ENCODE measurements at regions not wholly inside any gene's neighbourhood (a gene's known extent, or its start where the extent isn't known, plus 50 kb on each side); places are given as distances from the start of the nearest gene placed in this dataset.
"Not testable (repeated sequence)": the region's sequence is repeated elsewhere in the genome, so short reads cannot be mapped to it uniquely, and the experiment has no call there.

DNA sequence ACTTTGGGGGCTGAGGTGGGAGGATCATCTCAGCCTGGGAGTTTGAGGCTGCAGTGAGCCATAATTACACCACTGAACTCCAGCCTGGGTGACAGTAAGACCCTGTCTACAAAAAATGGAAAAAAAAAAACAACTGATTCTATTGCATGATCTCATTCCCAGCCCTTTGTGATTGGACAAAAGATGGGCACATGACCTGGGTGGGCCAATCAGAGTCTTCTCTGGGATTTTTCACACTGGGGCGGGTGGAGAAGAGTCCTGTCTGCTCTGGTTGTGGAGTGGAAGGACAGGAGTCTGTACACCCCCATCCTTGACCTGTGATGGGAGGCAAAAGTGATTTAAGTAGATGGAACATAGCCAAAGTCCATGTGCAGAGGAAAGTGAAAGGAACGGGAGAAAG is 170.5 kb downstream of the UQCRFS1 start:
- POLR2A ChIA-PET: no interaction called here
- CTCF ChIA-PET: no interaction called here
- no peak overlapping the region for H3K4me3 Mint-ChIP-seq

DNA sequence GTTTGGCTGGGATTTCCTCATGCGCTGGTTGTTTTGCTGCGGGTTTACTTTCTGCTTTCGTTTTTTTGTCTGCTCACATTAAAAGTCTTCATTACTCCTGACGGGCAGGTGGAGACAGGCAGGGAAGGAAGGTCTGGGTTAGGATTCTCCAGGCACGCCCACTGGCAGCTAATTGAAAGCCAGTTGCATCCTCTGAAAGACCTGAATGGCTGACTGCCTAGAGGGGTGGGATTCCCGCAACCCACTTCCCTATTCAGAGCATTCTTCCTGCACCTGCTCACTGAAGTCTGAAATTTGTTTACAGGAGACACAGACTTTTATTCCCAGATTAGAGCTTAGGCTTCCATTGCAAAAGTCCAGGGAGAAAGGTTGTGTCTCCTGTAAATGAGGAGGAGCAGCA is 172.0 kb downstream of the UQCRFS1 start:
- POLR2A ChIA-PET: no interaction called here
- no peaks in the 10 kb centered on the region for H3K36me3 Mint-ChIP-seq (ENCODE audit: low read depth)
- peaks cover 7% of the 10 kb centered on the region for H3K27me3 Mint-ChIP-seq

More for the DNA sequence above, 170.5 kb downstream of the UQCRFS1 start:
- no peak for DNase-seq
- Mint-ChIP-seq H3K27me3 (peaks cover 9% of the 10 kb centered on the region), H3K9me3 (ENCODE audit: low read depth) (no peaks in the 10 kb centered on the region), H3K4me1 (no peaks in the 10 kb centered on the region), H3K36me3 (ENCODE audit: low read depth) (no peaks in the 10 kb centered on the region), H3K27ac (no peak overlapping the region)
- intact Hi-C loops (cut with DNase I, micrococcal nuclease): no loop called here
- ATAC-seq: no peak

DNA sequence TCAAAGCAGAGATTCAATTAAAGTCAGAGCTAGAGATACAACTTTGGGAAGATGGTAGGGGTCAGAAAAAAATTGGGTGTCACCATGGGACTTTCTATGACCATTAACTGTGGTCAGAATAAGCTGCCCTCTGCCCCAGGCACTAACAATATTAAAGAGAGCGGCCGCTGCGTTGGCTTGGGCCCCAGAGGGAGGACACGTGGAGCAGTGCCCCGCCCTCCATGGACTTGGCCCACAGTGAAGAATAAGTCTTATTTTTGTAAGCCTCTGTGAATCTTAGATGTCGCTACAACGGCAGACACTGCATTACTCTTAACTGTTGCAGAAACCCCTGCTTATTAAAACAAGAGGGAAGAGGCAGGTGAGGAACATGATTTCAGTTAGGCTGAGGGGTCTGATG is 172.7 kb downstream of the UQCRFS1 start:
- Mint-ChIP-seq H3K36me3 (ENCODE audit: low read depth) (no peaks in the 10 kb centered on the region), H3K4me3 (no peak overlapping the region), H3K27me3 (peaks cover 7% of the 10 kb centered on the region), H3K9me3 (ENCODE audit: low read depth) (no peaks in the 10 kb centered on the region), H3K4me1 (no peaks in the 10 kb centered on the region), H3K27ac (no peak overlapping the region)
- CTCF ChIA-PET: no interaction called here
- DNase-seq: no peak
- POLR2A ChIA-PET: no interaction called here
- intact Hi-C loops (cut with DNase I, micrococcal nuclease): no loop called here
- ATAC-seq: no peak

More for the DNA sequence above, 172.0 kb downstream of the UQCRFS1 start:
- intact Hi-C loops (cut with DNase I, micrococcal nuclease): no loop called here
- no peaks in the 10 kb centered on the region for H3K9me3 Mint-ChIP-seq (ENCODE audit: low read depth)
- DNase-seq (no peak), ATAC-seq (no peak)
- CTCF ChIA-PET: no interaction called here
- no peak overlapping the region for H3K27ac Mint-ChIP-seq
- no peak overlapping the region for H3K4me3 Mint-ChIP-seq
- H3K4me1 Mint-ChIP-seq: no peaks in the 10 kb centered on the region

DNA sequence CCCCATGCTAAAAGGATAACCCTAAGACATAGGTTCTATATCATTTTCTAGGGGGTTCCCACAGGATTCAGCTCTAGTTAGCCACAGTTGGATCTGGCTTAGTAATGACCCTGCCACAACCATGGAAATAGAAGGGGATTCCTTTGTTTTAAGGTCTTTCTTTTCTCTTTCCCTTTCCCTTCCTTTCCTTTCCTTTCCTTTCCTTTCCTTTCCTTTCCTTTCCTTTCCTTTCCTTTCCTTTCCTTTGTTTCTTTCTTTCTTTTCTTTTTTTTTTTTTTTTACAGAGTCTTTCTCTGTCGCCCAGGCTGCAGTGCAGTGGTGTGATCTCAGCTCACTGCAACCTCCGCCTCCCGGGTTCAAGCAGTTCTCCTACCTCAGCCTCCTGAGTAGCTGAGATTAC is 173.9 kb downstream of the UQCRFS1 start:
- CTCF ChIA-PET; H3K9me3 Mint-ChIP-seq (ENCODE audit: low read depth): not testable (repeated sequence)

DNA sequence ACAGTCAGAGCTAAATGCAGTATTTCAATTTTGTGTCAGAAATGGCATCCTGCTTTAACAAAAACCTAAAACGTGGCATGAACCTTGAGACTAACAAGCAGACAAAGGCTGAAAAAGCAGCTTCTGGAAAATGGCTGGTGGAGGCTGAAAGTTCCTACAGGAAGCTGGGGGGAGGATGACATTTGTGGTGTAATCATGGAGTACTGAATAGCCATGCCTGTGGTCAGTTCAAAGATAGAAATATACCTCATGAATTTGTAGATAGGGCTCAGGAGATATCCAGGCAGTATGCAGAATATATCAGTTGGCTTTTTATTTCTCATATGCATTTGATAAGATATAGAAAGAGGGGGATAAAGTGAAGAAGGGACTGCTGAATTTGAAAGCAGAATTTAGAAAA is 181.7 kb downstream of the UQCRFS1 start:
- POLR2A ChIA-PET: no interaction called here
- intact Hi-C loops (cut with DNase I, micrococcal nuclease): no loop called here

More for the DNA sequence above, 173.9 kb downstream of the UQCRFS1 start:
- intact Hi-C loops (cut with DNase I, micrococcal nuclease); H3K27me3 Mint-ChIP-seq; H3K4me3 Mint-ChIP-seq; H3K36me3 Mint-ChIP-seq (ENCODE audit: low read depth); H3K4me1 Mint-ChIP-seq; ATAC-seq; H3K27ac Mint-ChIP-seq; POLR2A ChIA-PET; DNase-seq: not testable (repeated sequence)

DNA sequence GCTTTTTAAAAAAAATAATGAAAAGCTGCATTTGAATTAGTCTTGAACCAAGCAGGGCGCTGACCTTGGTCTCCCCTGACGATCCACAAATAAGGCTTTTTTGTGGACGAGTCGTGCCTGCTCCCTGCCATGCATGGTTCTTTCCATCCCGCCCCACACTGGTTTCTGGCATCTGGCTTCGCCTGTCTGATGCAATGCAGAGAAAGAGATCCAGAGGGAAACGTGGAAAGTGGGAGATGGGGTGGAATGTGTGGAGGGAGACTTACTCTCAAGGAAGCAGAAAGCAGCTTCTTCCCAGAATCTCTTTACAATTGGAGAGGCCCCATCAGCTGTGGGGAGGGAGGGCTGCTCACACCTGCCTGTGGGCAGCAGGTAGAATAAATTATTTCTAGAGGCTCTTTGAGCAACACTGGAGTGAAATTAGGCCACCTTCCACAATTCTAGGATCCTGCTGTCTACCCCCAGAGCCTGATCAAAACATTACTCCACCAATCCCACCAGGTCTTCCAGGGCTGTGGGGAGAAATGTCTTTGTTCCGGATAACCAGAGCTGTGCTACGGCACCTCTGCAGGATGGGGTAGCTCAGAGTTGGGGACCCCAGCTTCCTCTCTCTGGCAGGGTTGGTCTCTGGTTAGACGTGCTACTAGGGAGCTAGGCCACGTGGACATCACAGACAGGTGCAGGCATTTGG is 183.5 kb downstream of the UQCRFS1 start:
- Mint-ChIP-seq H3K27ac (no peak overlapping the region), H3K36me3 (ENCODE audit: low read depth) (no peaks in the 10 kb centered on the region), H3K4me3 (no peak overlapping the region), H3K9me3 (ENCODE audit: low read depth) (peaks cover 3% of the 10 kb centered on the region), H3K27me3 (no peaks in the 10 kb centered on the region), H3K4me1 (no peaks in the 10 kb centered on the region)
- no peak for DNase-seq
- ChIA-PET POLR2A (no interaction called here), CTCF (no interaction called here)
- intact Hi-C loops (cut with DNase I, micrococcal nuclease): no loop called here
- no peak for ATAC-seq

More for the DNA sequence above, 181.7 kb downstream of the UQCRFS1 start:
- no peak for ATAC-seq
- no peaks in the 10 kb centered on the region for H3K36me3 Mint-ChIP-seq (ENCODE audit: low read depth)
- no peak overlapping the region for H3K4me3 Mint-ChIP-seq
- no peak for DNase-seq
- CTCF ChIA-PET: no interaction called here
- H3K27me3 Mint-ChIP-seq: no peaks in the 10 kb centered on the region
- H3K4me1 Mint-ChIP-seq: no peaks in the 10 kb centered on the region
- H3K27ac Mint-ChIP-seq: no peak overlapping the region
- H3K9me3 Mint-ChIP-seq (ENCODE audit: low read depth): peaks cover 3% of the 10 kb centered on the region

DNA sequence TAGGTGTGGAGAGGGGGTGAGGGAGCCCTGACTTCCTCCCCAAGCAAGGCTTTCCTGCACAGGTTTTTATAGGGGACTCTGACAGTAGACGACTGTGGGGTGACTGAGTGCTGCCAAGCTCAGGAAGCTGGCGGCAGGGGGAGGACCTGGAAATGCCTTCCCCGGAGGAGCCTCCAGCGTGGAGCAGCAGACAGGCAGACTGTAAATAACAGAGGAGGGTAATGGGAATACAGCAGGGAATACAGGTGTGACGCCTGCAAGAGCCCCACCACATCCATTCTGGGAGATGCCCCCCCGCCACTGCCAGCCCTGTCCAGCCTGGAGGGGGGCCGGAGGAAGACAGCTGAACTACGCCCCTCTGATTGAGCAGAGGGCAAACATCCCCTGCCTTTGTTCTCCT is 190.4 kb downstream of the UQCRFS1 start:
- CTCF ChIA-PET: no interaction called here
- DNase-seq (no peak), ATAC-seq (no peak)
- Mint-ChIP-seq H3K36me3 (ENCODE audit: low read depth) (no peaks in the 10 kb centered on the region), H3K27me3 (no peaks in the 10 kb centered on the region), H3K27ac (no peak overlapping the region), H3K4me1 (no peaks in the 10 kb centered on the region), H3K9me3 (ENCODE audit: low read depth) (no peaks in the 10 kb centered on the region), H3K4me3 (no peak overlapping the region)
- intact Hi-C loops (cut with DNase I, micrococcal nuclease): no loop called here
- POLR2A ChIA-PET: no interaction called here

DNA sequence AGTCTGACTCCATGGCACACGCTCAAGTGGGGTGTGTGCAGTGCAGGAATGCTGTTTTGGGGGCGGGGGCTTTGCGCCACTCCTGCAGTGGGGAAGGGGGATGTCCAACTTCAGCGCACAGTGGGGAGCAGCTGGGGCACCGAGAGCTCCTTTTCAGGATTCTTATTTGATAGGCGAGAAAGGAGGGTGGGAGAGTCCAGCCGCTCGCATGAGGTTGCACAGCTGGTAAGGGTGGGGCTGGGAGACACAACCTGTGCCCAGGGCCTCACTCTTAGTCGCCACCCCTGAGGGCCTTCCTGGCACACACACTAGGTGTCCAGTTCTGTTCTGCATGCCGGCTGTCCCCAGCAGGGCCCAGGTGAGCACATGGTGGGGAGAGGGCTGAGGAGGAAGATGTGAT is 190.8 kb downstream of the UQCRFS1 start:
- no peak for DNase-seq
- H3K4me1 Mint-ChIP-seq: no peaks in the 10 kb centered on the region
- intact Hi-C loops (cut with DNase I, micrococcal nuclease): no loop called here
- no peaks in the 10 kb centered on the region for H3K36me3 Mint-ChIP-seq (ENCODE audit: low read depth)
- CTCF ChIA-PET: no interaction called here
- no peak overlapping the region for H3K27ac Mint-ChIP-seq
- POLR2A ChIA-PET: no interaction called here
- H3K9me3 Mint-ChIP-seq (ENCODE audit: low read depth): no peaks in the 10 kb centered on the region
- no peaks in the 10 kb centered on the region for H3K27me3 Mint-ChIP-seq
- H3K4me3 Mint-ChIP-seq: no peak overlapping the region
- no peak for ATAC-seq

DNA sequence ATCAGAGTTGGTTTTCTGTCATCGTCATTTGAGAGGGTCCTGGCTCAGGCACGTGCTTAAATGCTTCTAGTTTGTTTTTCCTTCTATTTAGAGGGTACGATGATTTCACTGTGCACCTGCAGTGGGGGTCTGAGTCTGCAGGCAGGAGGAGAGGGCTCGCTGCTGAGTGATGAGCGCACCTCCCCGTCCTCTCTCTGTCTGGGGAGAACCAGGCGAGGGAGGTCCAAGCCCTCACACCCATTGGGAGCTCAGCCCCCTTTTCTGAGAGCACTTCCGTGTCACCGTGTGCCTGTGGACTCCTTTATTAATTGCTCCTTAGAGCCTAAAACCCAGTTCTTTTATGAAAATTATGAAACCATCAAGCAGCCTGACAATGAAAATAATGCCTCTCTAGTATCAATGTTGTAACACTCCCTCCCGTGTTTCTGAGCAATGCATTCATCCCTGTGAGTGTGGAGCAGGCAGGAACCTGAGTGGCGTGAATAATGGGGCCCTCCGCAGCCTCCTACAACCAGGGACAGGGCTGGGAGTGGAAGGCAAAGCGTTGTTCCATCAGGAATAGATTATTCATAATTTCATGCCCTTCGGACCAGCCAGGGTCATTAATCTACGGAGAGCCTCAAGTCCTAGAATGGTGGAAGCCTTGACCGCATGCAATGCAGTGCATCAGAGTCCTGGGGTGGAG is 191.6 kb downstream of the UQCRFS1 start:
- intact Hi-C loops (cut with DNase I, micrococcal nuclease): no loop called here
- POLR2A ChIA-PET: no interaction called here
- CTCF ChIA-PET: no interaction called here
- ATAC-seq (no peak), DNase-seq (no peak)
- Mint-ChIP-seq H3K36me3 (ENCODE audit: low read depth) (no peaks in the 10 kb centered on the region), H3K4me3 (no peak overlapping the region), H3K9me3 (ENCODE audit: low read depth) (no peaks in the 10 kb centered on the region), H3K27ac (no peak overlapping the region), H3K4me1 (no peaks in the 10 kb centered on the region), H3K27me3 (no peaks in the 10 kb centered on the region)

DNA sequence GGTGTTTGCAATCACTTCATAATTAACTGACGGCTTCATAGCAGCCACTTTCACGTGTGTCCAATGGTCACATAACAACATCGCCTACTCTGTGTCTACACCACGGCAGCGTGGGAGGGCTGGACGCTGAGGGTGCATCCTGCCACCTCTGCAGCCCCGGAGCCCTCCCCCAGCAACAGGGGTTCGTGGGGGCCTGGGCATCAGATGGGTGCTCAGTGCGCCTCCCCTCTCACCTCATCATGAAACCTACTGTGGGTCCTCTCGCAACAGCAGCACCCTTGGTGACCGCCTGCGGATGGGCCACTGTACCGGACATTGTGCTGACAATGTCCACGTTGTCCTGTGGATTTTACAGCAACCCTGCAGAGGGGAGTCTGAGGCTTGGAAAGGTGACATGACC is 193.5 kb downstream of the UQCRFS1 start:
- Mint-ChIP-seq H3K27me3 (no peaks in the 10 kb centered on the region), H3K36me3 (ENCODE audit: low read depth) (no peaks in the 10 kb centered on the region), H3K27ac (no peak overlapping the region), H3K9me3 (ENCODE audit: low read depth) (no peaks in the 10 kb centered on the region), H3K4me1 (no peaks in the 10 kb centered on the region), H3K4me3 (no peak overlapping the region)
- ChIA-PET POLR2A (no interaction called here), CTCF (no interaction called here)
- intact Hi-C loops (cut with DNase I, micrococcal nuclease): no loop called here
- DNase-seq: no peak
- no peak for ATAC-seq

DNA sequence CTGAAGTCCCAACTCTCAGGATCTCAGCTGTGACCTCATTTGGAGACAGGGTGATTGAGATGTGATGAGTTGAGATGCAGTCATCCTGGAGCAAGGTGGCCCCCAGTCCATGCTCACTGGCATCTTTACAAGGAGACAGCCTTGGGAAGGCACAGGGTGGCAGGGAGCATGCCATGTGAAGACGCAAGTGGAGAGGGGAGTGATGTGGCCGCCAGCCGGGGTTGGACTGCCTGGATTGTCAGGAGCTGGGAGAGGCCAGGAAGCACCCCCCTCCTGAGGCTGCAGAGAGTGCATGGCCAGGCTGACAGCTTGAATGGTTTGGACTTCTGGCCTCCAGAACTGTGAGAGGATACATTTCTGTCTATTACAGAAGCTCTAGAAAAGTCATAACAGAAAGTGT is 194.4 kb downstream of the UQCRFS1 start:
- H3K9me3 Mint-ChIP-seq (ENCODE audit: low read depth): no peaks in the 10 kb centered on the region
- POLR2A ChIA-PET: no interaction called here
- ATAC-seq (no peak), DNase-seq (no peak)
- CTCF ChIA-PET: no interaction called here
- intact Hi-C loops (cut with DNase I, micrococcal nuclease): no loop called here
- H3K27ac Mint-ChIP-seq: no peak overlapping the region
- no peak overlapping the region for H3K4me3 Mint-ChIP-seq
- H3K36me3 Mint-ChIP-seq (ENCODE audit: low read depth): no peaks in the 10 kb centered on the region
- no peaks in the 10 kb centered on the region for H3K4me1 Mint-ChIP-seq
- no peaks in the 10 kb centered on the region for H3K27me3 Mint-ChIP-seq

DNA sequence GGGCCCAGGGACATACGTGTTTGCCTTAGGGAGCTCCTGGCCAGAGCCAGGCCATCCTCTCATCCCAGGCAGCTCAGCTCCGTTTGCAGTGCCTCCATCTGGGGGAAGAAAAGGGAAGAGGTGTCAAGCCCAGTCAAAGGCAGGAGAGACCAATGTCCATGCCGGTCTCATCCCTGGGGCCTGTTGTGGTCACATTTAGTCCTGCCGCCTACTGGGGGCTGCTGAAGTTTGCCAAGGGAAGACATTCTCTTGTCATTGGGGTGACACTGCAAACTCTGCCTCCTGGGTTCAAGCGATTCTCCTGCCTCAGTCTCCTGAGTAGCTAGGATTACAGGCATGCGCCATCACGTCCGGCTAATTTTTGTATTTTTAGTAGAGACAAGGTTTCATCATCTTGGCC is 195.2 kb downstream of the UQCRFS1 start:
- Mint-ChIP-seq H3K36me3 (ENCODE audit: low read depth) (no peaks in the 10 kb centered on the region), H3K9me3 (ENCODE audit: low read depth) (no peaks in the 10 kb centered on the region), H3K27ac (no peak overlapping the region), H3K27me3 (no peaks in the 10 kb centered on the region), H3K4me3 (no peak overlapping the region), H3K4me1 (no peaks in the 10 kb centered on the region)
- ATAC-seq (no peak), DNase-seq (no peak)
- ChIA-PET CTCF (no interaction called here), POLR2A (interaction anchor here (0.7 kb wide), 1 partner anchor 1002 kb away, joined by 3 read pairs; no protein-coding TSS in a partner anchor)
- intact Hi-C loops (cut with DNase I, micrococcal nuclease): no loop called here
